Subcutaneous abdominal adipose tissue (tissue), 5 donors: ENCODE measurements at regions not wholly inside any gene's neighbourhood (a gene's known extent, or its start where the extent isn't known, plus 50 kb on each side); places are given as distances from the start of the nearest gene placed in this dataset.
"Not testable (repeated sequence)": the region's sequence is repeated elsewhere in the genome, so short reads cannot be mapped to it uniquely, and the experiment has no call there.

Experiments used
- H3K27ac ChIP-seq: one replicate; pipeline ENCODE4 v1.7.0; 2013; ENCODE audit warnings: low read depth, mild to moderate bottlenecking, inconsistent platforms, low read length, moderate library complexity
- H3K27me3 ChIP-seq, 5 donors: one replicate each; pipeline ENCODE4 v1.7.0; 2013; ENCODE audit warnings: low read length in 5 of 5, inconsistent platforms in 1 of 5; ENCODE audit not compliant: control insufficient read depth in 5 of 5, insufficient read depth in 4 of 5
- H3K36me3 ChIP-seq, 5 donors: one replicate each; pipeline ENCODE4 v1.7.0; 2013; ENCODE audit warnings: low read length in 5 of 5; ENCODE audit not compliant: control insufficient read depth in 5 of 5, insufficient read depth in 5 of 5
- H3K4me1 ChIP-seq, 5 donors: one replicate each; pipeline ENCODE4 v1.7.0; 2013; ENCODE audit warnings: low read length in 5 of 5, mild to moderate bottlenecking in 3 of 5, moderate library complexity in 1 of 5; ENCODE audit not compliant: control insufficient read depth in 5 of 5, insufficient read depth in 5 of 5
- H3K4me3 ChIP-seq, 5 donors: one replicate each; pipeline ENCODE4 v1.7.0; 2013; ENCODE audit warnings: low read length in 5 of 5, low read depth in 1 of 5
- H3K9ac ChIP-seq, 5 donors: one replicate each; pipeline ENCODE4 v1.7.0; 2013; ENCODE audit warnings: low read length in 5 of 5, mild to moderate bottlenecking in 4 of 5, moderate library complexity in 3 of 5
- H3K9me3 ChIP-seq, 5 donors: one replicate each; pipeline ENCODE4 v1.7.0; 2013; ENCODE audit warnings: low read length in 5 of 5; ENCODE audit not compliant: control insufficient read depth in 5 of 5
- donor health status: healthy.
- donor health status: healthy.
- donor health status: healthy.
- donor health status: healthy.
- donor health status: healthy.

DNA sequence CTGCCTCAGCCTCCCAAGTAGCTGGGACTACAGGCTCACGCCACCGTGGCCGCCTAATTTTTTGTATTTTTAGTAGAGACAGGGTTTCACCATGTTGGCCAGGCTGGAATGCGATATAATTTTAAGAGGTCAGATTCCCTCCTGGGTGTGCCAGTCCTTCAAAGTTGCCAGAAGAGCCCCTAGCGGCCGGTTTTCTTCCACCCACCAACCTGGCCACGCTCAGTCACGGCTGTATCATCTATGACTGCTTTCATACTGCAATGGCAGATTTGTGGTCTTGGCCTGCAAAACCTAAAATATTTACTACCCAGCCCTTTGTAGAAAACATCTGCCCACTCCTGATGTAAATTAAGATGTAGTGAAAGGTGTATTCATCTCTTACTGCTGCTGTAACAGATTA lies 117.5 kb upstream of the BASP1 start:
- H3K27me3 ChIP-seq, result no peaks in the 10 kb centered on the region
- no peaks in the 10 kb centered on the region for H3K9me3 ChIP-seq
- no peaks in the 10 kb centered on the region for H3K36me3 ChIP-seq
- H3K27ac ChIP-seq, result no peak overlapping the region
- no peaks in the 10 kb centered on the region for H3K4me1 ChIP-seq
- no peak overlapping the region for H3K4me3 ChIP-seq
- H3K9ac ChIP-seq, result no peak overlapping the region

GRCh38 chr5:17103461-17103860 lies 114.0 kb upstream of the BASP1 start:
- H3K27ac ChIP-seq, result no peak overlapping the region
- peaks cover 0 to 12% (median 6%) of the 10 kb centered on the region in 5 donors for H3K4me1 ChIP-seq
- H3K36me3 ChIP-seq, result no peaks in the 10 kb centered on the region
- H3K4me3 ChIP-seq, result no peak overlapping the region
- no peaks in the 10 kb centered on the region for H3K9me3 ChIP-seq
- no peak overlapping the region for H3K9ac ChIP-seq
- H3K27me3 ChIP-seq, result no peaks in the 10 kb centered on the region

DNA sequence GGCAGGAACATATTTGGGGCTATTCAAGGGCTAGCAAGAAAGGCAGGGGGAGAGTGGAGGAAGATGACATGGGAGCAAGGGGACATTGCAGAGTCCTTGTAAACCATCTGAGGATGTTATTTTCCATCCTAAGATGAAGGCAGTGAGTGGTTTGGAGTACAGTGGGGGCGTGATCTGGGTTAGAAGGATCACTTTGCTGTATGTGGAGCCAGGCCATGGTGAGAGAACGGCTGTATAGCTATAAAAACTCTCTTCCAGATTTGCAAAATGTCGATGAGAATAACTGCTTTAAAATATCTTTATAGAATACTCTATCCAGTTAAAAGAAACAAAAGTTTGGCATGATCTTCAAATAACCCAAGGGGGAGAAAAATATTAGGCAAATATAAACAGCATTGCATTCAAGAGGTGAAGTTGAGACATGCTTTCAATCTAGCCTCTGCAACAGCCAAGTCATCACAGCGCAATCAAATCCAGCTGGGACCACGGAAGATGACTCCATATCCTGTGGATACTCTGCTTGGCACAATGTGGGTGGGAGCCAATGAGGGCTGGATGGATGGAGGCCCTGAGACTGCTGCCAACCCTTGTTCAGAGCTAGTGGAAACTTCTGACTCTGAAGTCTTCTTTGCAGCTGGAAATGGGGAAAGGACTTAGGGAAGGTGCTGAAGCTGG lies 111.5 kb upstream of the BASP1 start:
- Histone ChIP-seq H3K27ac (no peak overlapping the region), H3K4me1 (peaks cover 0 to 17% (median 6%) of the 10 kb centered on the region in 5 donors), H3K9me3 (no peaks in the 10 kb centered on the region), H3K4me3 (no peak overlapping the region), H3K9ac (no peak overlapping the region), H3K36me3 (no peaks in the 10 kb centered on the region), H3K27me3 (no peaks in the 10 kb centered on the region)

DNA sequence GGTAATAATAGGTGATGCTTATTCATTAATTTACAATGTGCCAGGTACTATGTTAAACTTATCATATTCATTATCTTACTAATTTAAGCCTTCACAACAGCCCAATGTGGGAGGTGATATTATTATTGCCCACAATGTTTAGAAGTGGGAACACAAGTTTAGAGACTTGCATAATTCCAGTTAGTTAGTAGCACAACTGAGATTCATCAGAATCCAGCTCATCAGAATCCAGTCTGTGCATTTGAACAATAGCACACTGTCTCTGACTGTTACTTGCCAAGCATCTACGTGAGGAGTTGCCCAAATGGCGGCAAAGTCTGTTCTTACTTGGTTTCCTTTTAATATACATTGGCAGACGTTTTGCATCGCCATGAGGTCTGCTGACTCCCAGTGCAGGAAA lies 110.9 kb upstream of the BASP1 start:
- H3K27me3 ChIP-seq, result no peaks in the 10 kb centered on the region
- H3K9ac ChIP-seq, result no peak overlapping the region
- H3K27ac ChIP-seq, result no peak overlapping the region
- H3K36me3 ChIP-seq, result no peaks in the 10 kb centered on the region
- H3K4me3 ChIP-seq, result no peak overlapping the region
- H3K4me1 ChIP-seq, result peaks cover 0 to 17% (median 6%) of the 10 kb centered on the region in 5 donors
- H3K9me3 ChIP-seq, result no peaks in the 10 kb centered on the region

GRCh38 chr5:17112091-17112716 lies 105.2 kb upstream of the BASP1 start:
- not testable (repeated sequence) for H3K27ac ChIP-seq, H3K9ac ChIP-seq

DNA sequence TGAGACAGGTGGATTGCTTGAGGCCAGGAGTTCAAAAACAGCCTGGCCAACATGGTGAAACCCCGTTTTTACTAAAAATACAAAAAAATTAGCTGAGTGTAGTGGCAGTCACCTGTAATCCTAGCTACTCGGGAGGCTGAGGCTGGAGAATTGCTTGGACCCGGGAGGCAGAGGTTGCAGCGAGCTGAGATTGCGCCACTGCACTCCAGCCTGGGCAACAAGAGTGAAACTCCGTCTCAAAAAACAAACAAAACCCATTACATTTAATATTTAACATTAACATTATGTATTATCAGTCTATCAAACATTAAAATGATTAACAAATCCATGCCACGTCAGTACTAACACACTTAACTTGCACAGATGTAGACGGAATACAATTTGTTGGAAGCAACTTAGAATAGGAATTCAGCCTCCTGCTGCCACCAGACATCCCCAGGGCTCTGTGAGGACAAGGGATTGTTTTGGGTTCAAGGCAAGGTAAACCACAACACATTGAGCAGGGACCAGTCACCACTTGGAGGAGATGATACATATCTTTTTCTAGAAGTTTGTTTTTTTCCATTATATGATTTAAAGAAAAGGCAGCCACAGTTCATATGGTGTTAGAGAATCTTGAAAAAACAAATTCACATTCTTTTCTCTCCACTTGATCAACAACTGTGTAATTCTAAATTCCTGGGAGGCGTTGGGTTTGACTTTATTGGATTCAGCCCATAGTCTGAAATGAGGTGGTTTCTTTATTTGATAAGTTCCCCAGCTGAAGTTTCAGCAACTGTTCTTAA lies 104.1 kb upstream of the BASP1 start:
- Histone ChIP-seq H3K27me3 (no peaks in the 10 kb centered on the region), H3K4me3 (no peak overlapping the region), H3K9ac (no peak overlapping the region), H3K9me3 (no peaks in the 10 kb centered on the region), H3K27ac (no peak overlapping the region), H3K36me3 (no peaks in the 10 kb centered on the region), H3K4me1 (peaks cover 0 to 14% (median 4%) of the 10 kb centered on the region in 5 donors)

More at GRCh38 chr5:17112091-17112716, 105.2 kb upstream of the BASP1 start:
- peaks cover 0 to 14% (median 4%) of the 10 kb centered on the region in 5 donors for H3K4me1 ChIP-seq
- not testable (repeated sequence) for H3K36me3 ChIP-seq, H3K27me3 ChIP-seq, H3K4me3 ChIP-seq, H3K9me3 ChIP-seq

DNA sequence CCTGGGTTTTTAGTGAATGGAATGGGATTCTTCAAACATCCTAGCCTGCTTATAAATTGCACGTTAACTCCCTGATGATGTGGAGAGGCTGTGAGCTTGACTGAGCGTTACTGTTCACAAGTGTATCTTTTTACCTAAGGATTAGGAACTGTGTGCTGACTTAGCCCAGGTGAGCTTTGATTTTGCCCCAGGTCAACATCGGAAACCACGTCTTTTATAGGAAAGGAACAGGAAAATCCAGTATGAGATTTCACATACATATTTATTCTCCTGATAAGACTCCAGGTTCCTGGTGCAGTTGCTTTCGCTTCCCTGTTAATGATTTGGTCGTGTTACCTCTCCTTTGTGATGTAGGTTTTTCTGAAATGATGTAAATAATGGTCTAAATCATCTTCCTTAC lies 103.2 kb upstream of the BASP1 start:
- Histone ChIP-seq H3K4me3 (no peak overlapping the region), H3K4me1 (peaks cover 3 to 12% (median 4%) of the 10 kb centered on the region in 5 donors), H3K27me3 (no peaks in the 10 kb centered on the region), H3K36me3 (no peaks in the 10 kb centered on the region), H3K27ac (no peak overlapping the region), H3K9me3 (no peaks in the 10 kb centered on the region), H3K9ac (no peak overlapping the region)

GRCh38 chr5:17114715-17115599 lies 102.5 kb upstream of the BASP1 start:
- Histone ChIP-seq H3K27ac (no peak overlapping the region), H3K4me1 (peaks cover 3 to 12% (median 4%) of the 10 kb centered on the region in 5 donors), H3K9ac (no peak overlapping the region)

DNA sequence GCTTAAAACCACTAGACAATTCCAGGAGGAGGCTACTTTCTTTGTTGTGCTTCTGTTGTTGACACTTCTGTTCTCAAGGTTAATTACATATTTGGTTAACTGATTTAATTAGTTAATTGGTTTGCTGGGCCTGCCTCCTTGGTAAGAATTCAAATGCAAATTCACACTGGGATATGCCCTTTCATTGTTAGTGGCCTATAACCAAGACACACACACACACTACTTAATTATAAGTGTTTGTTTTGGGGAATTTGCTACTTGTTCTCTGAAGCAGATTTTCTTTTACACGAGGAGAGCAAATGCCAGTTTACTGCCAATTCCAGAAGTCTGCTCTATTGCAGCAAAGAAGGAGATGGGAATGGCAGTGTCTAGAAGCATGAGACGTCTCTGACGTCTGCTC lies 101.6 kb upstream of the BASP1 start:
- H3K36me3 ChIP-seq, result no peaks in the 10 kb centered on the region

More at GRCh38 chr5:17114715-17115599, 102.5 kb upstream of the BASP1 start:
- Histone ChIP-seq H3K27me3 (no peaks in the 10 kb centered on the region), H3K9me3 (no peaks in the 10 kb centered on the region), H3K36me3 (no peaks in the 10 kb centered on the region), H3K4me3 (no peak overlapping the region)

More for the DNA sequence above, 101.6 kb upstream of the BASP1 start:
- Histone ChIP-seq H3K4me1 (peaks cover 3 to 12% (median 4%) of the 10 kb centered on the region in 5 donors), H3K27ac (no peak overlapping the region), H3K9me3 (no peaks in the 10 kb centered on the region), H3K27me3 (no peaks in the 10 kb centered on the region), H3K9ac (no peak overlapping the region), H3K4me3 (no peak overlapping the region)
